ENCODE measurements at regions not wholly inside any gene's neighbourhood (a gene's known extent, or its start where the extent isn't known, plus 50 kb on each side); places are given as distances from the start of the nearest gene placed in this dataset.

- TF ChIP-seq CTCF (IDR thresholded peaks at IDR 0.05) (no peak), POLR2A (IDR thresholded peaks at IDR 0.05) (no peak), EP300 (IDR thresholded peaks at IDR 0.05) (no peak)
Observed at GRCh38 chr19:27824108-27824507, 1388.8 kb downstream of the UQCRFS1 start.
